ENCODE measurements at regions not wholly inside any gene's neighbourhood (a gene's known extent, or its start where the extent isn't known, plus 50 kb on each side); places are given as distances from the start of the nearest gene placed in this dataset.
A peak's percentile ranks its signal among the peaks of the same experiment; 100 is the strongest.

DNA sequence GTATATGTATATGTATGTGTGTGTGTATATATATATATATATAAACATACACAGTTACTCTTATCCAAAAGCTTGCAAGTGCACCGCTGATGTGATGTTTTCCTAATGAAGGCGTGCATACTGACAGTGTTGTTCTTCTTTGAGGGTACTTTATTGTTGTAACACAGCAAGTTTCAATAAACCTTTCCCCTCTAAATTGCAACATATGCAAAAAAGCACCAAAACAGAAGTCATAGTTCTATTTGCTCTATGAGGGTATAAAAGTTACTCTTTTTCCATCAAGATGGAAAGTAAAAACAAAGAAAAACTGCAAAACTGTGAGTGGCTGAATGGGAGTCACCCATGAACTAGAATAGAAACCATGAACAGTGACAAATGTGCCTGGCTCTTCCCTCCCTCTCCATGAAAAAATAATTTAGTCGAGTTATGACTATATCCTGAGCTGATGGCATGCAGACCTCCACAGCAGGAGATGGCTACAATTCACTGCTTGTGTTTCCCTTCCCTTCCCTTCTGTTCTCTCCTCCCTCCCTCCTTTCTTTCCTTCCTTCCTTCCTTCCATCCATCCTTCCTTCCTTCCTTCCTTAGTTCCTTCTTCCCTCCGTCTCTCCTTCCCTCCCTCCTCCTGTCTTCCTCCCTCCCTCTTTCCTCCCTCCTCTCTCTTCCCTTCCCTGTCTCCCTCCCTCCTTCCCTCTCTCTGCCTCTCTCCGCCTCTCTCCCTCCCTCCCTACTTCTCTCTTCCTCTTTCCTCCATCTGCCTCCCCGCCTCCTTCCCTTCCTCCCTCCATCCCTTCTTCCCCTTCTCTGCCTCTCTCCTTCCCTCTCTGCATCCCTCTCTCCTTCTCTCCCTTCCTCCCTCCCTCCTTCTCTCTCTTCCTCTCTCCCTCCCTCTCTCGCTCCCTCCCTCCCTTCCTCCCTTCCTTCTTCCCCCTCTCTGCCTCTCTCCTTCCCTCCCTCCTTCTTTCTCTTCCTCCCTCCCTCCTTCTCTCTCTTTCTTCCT lies 220.7 kb upstream of the POU3F1 start:
- DNase-seq (no peak), ATAC-seq (no peak)
- POLR2A ChIA-PET, result no interaction called here
- intact Hi-C loops (cut with micrococcal nuclease), result no loop called here
- Histone ChIP-seq H3K27me3 (ENCODE audit: control insufficient read depth in 2 of 2, insufficient read depth in 2 of 2, low read length in 2 of 2) (no peaks in the 10 kb centered on the region), H3K4me3 (ENCODE audit: low read length) (no peak overlapping the region), H3K36me3 (ENCODE audit: control insufficient read depth in 2 of 3, insufficient read depth in 3 of 3, low read length in 3 of 3) (no peaks in the 10 kb centered on the region), H3K27ac (ENCODE audit: low read depth, low read length) (no peak overlapping the region), H3K9me3 (ENCODE audit: control insufficient read depth in 2 of 3, low read length in 3 of 3) (no peaks in the 10 kb centered on the region), H3K4me1 (ENCODE audit: control insufficient read depth in 2 of 2, insufficient read depth in 2 of 2, low read length in 2 of 2) (no peaks in the 10 kb centered on the region)
- Mint-ChIP-seq H3K27ac (no peak overlapping the region), H3K36me3 (no peaks in the 10 kb centered on the region), H3K4me1 (peaks cover 0 to 1% (median 0%) of the 10 kb centered on the region in 7 donors), H3K4me3 (no peak overlapping the region), H3K27me3 (peaks cover 19 to 38% (median 31%) of the 10 kb centered on the region in 5 donors), H3K9me3 (no peaks in the 10 kb centered on the region)
- CTCF ChIA-PET, result no interaction called here

DNA sequence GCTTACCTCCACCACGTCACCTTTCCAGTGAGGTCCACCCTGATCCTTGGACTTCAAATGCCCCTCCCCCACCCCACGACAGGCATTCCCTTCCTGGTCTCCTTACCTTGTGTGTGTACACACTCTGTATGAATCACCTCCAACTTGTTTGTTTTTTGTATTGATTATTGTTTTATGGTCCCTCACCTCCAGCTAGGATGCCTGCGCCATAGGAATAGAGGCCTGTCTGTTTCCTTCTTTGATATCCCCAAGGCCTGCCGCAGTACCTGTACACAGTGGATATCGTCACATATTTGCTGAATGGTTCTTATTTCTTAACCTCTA lies 219.6 kb upstream of the POU3F1 start:
- H3K27me3 ChIP-seq (ENCODE audit: control insufficient read depth in 2 of 2, insufficient read depth in 2 of 2, low read length in 2 of 2), result no peaks in the 10 kb centered on the region
- H3K4me1 Mint-ChIP-seq, result peaks cover 0 to 1% (median 0%) of the 10 kb centered on the region in 7 donors
- H3K4me1 ChIP-seq (ENCODE audit: control insufficient read depth in 2 of 2, insufficient read depth in 2 of 2, low read length in 2 of 2), result no peaks in the 10 kb centered on the region
- H3K27me3 Mint-ChIP-seq, result peaks cover 12 to 27% (median 25%) of the 10 kb centered on the region in 5 donors
- H3K4me3 Mint-ChIP-seq, result no peak overlapping the region
- H3K4me3 ChIP-seq (ENCODE audit: low read length), result no peak overlapping the region
- ATAC-seq, result no peak
- no peak overlapping the region for H3K27ac Mint-ChIP-seq
- no peaks in the 10 kb centered on the region for H3K36me3 Mint-ChIP-seq
- no peak overlapping the region for H3K27ac ChIP-seq (ENCODE audit: low read depth, low read length)
- H3K9me3 ChIP-seq (ENCODE audit: control insufficient read depth in 2 of 3, low read length in 3 of 3), result no peaks in the 10 kb centered on the region
- intact Hi-C loops (cut with micrococcal nuclease), result no loop called here
- no peak for DNase-seq
- H3K36me3 ChIP-seq (ENCODE audit: control insufficient read depth in 2 of 3, insufficient read depth in 3 of 3, low read length in 3 of 3), result no peaks in the 10 kb centered on the region
- POLR2A ChIA-PET, result no interaction called here
- CTCF ChIA-PET, result no interaction called here
- H3K9me3 Mint-ChIP-seq, result no peaks in the 10 kb centered on the region

DNA sequence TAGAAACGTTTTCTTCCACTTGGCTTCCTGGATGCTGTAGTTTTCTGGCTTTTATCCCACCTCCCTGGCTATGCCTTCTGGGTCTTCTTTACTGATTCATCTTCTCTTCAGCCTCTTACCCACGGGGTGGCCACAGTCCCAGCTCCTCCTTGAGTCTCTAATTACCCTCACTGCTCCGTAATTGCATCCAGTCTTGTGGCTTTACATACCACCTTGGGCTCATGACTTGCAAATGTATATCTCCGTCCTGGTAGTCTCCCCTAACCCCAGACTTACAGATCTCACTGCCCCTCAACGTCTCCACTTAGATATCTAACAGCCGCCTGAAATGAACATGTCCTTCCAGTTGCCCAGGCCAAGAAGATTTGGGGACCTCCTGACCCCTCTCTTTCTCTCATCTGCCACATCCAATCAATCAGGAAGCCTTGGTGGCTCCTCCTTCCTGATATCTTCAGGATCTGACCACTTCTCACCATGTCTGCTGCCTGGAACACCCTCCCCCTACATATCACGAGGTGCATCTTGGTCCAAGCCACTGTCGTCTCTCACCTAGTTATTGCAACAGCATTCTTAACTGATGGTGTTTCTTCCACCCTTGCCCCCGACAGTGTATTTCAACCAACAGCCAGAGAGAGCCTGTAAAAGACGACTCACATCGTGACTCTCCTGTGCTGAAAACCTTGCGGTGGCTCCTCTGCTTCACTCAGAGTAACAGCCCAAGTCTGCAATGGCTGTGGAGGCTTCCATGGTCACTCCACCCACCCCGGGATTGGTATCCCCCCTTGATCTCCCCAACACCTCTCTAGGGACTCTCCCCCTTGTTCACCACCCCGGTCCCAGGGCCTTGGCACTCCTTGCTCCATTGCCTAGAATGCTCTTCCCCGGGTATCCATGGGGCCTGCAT lies 219.0 kb upstream of the POU3F1 start:
- Mint-ChIP-seq H3K27me3 (peaks cover 11 to 30% (median 24%) of the 10 kb centered on the region in 5 donors), H3K27ac (no peak overlapping the region), H3K9me3 (no peaks in the 10 kb centered on the region), H3K4me3 (no peak overlapping the region), H3K4me1 (no peaks in the 10 kb centered on the region), H3K36me3 (no peaks in the 10 kb centered on the region)
- POLR2A ChIA-PET, result no interaction called here
- Histone ChIP-seq H3K4me3 (ENCODE audit: low read length) (no peak overlapping the region), H3K9me3 (ENCODE audit: control insufficient read depth in 2 of 3, low read length in 3 of 3) (no peaks in the 10 kb centered on the region), H3K27ac (ENCODE audit: low read depth, low read length) (no peak overlapping the region), H3K27me3 (ENCODE audit: control insufficient read depth in 2 of 2, insufficient read depth in 2 of 2, low read length in 2 of 2) (no peaks in the 10 kb centered on the region), H3K36me3 (ENCODE audit: control insufficient read depth in 2 of 3, insufficient read depth in 3 of 3, low read length in 3 of 3) (no peaks in the 10 kb centered on the region), H3K4me1 (ENCODE audit: control insufficient read depth in 2 of 2, insufficient read depth in 2 of 2, low read length in 2 of 2) (no peaks in the 10 kb centered on the region)
- DNase-seq (no peak), ATAC-seq (no peak)
- CTCF ChIA-PET, result no interaction called here
- intact Hi-C loops (cut with micrococcal nuclease), result no loop called here

DNA sequence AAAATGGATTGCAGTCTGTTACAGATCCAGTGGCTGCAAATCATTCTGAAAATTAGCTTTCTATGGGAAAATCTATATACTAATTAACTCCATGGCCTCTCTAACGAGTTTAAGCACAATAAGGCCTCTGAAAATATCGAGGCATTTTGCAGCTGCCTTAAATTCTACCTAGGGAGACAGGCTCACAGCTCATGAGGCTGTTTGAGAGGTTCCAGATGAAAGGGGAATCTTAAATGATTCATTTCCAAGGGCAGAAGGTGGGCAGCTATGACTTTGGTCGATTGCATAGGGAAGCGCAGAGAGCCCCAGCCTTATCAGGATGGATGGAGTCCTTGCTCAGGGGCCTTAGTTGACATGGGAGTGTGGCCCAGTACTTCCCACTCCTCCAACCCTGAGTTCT lies 216.8 kb upstream of the POU3F1 start:
- ChIA-PET CTCF (no interaction called here), POLR2A (no interaction called here)
- DNase-seq (no peak), ATAC-seq (no peak)
- Mint-ChIP-seq H3K9me3 (peaks cover 0 to 7% (median 0%) of the 10 kb centered on the region in 11 donors), H3K27me3 (peaks cover 11 to 28% (median 18%) of the 10 kb centered on the region in 5 donors), H3K4me1 (no peaks in the 10 kb centered on the region), H3K4me3 (no peak overlapping the region), H3K27ac (no peak overlapping the region), H3K36me3 (no peaks in the 10 kb centered on the region)
- Histone ChIP-seq H3K27me3 (ENCODE audit: control insufficient read depth in 2 of 2, insufficient read depth in 2 of 2, low read length in 2 of 2) (no peaks in the 10 kb centered on the region), H3K27ac (ENCODE audit: low read depth, low read length) (no peak overlapping the region), H3K9me3 (ENCODE audit: control insufficient read depth in 2 of 3, low read length in 3 of 3) (no peaks in the 10 kb centered on the region), H3K4me3 (ENCODE audit: low read length) (no peak overlapping the region), H3K4me1 (ENCODE audit: control insufficient read depth in 2 of 2, insufficient read depth in 2 of 2, low read length in 2 of 2) (no peaks in the 10 kb centered on the region), H3K36me3 (ENCODE audit: control insufficient read depth in 2 of 3, insufficient read depth in 3 of 3, low read length in 3 of 3) (no peaks in the 10 kb centered on the region)
- intact Hi-C loops (cut with micrococcal nuclease), result no loop called here

DNA sequence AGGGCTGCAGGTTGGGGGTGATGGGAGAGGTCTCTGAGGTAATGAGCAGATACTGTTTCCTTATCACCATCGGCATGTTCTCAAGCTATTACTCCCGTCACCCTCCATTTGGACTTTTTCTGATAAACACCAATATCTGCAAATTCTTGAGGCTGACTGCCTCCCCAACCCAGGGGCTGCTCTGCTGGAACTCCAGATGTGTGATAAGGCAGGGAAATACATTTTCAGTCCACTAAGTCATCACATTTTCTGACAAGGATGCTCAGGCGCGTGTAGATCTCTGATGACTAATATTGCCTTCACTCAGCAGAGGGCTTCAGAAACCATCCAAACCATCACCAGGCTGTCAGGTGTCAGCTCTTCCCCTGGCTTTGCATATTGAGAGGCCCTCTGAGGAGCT lies 215.0 kb upstream of the POU3F1 start:
- Mint-ChIP-seq H3K4me1 (no peaks in the 10 kb centered on the region), H3K36me3 (no peaks in the 10 kb centered on the region), H3K4me3 (no peak overlapping the region), H3K27ac (no peak overlapping the region), H3K27me3 (peaks cover 6 to 27% (median 19%) of the 10 kb centered on the region in 5 donors), H3K9me3 (peaks cover 0 to 7% (median 0%) of the 10 kb centered on the region in 11 donors)
- no peaks in the 10 kb centered on the region for H3K9me3 ChIP-seq (ENCODE audit: control insufficient read depth in 2 of 3, low read length in 3 of 3)
- H3K4me1 ChIP-seq (ENCODE audit: control insufficient read depth in 2 of 2, insufficient read depth in 2 of 2, low read length in 2 of 2), result no peaks in the 10 kb centered on the region
- DNase-seq, result no peak
- H3K4me3 ChIP-seq (ENCODE audit: low read length), result no peak overlapping the region
- H3K27me3 ChIP-seq (ENCODE audit: control insufficient read depth in 2 of 2, insufficient read depth in 2 of 2, low read length in 2 of 2), result no peaks in the 10 kb centered on the region
- no peaks in the 10 kb centered on the region for H3K36me3 ChIP-seq (ENCODE audit: control insufficient read depth in 2 of 3, insufficient read depth in 3 of 3, low read length in 3 of 3)
- intact Hi-C loops (cut with micrococcal nuclease), result no loop called here
- ChIA-PET CTCF (no interaction called here), POLR2A (no interaction called here)
- ATAC-seq, result no peak
- H3K27ac ChIP-seq (ENCODE audit: low read depth, low read length), result no peak overlapping the region

DNA sequence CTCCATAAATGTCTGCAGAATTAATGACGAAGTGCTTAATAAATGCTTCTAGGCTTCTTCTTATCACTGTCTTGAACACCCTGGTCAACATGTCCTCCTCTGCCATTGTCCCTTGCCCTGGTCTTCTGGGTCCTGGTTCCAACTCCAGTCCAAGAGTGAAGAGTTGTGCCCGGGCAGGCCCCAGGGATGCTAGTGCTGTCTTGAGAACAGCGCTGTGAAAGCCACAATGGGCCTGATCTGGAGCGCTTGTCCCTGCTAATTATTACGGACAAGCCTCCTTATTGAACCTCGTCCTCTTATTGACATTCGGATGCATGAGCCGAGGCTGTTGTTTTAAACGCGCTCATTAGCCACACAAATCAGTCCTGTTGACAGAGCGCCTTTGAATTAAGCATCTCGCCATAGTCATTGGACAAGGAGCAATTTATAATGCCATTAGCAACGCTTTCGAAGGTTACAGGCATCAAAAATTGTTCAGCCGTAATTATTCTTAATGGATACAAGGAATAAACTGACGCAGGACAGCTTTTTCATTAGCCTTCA lies 211.6 kb upstream of the POU3F1 start:
- H3K4me3 ChIP-seq (ENCODE audit: low read length), result no peak overlapping the region
- peaks cover 0 to 7% (median 0%) of the 10 kb centered on the region in 11 donors for H3K9me3 Mint-ChIP-seq
- no peak overlapping the region for H3K27ac ChIP-seq (ENCODE audit: low read depth, low read length)
- peaks cover 0 to 4% (median 0%) of the 10 kb centered on the region in 7 donors for H3K4me1 Mint-ChIP-seq
- H3K4me3 Mint-ChIP-seq, result no peak overlapping the region
- H3K27me3 ChIP-seq (ENCODE audit: control insufficient read depth in 2 of 2, insufficient read depth in 2 of 2, low read length in 2 of 2), result no peaks in the 10 kb centered on the region
- no peaks in the 10 kb centered on the region for H3K36me3 ChIP-seq (ENCODE audit: control insufficient read depth in 2 of 3, insufficient read depth in 3 of 3, low read length in 3 of 3)
- ChIA-PET CTCF (no interaction called here), POLR2A (no interaction called here)
- no peak for ATAC-seq
- no peak for DNase-seq
- H3K4me1 ChIP-seq (ENCODE audit: control insufficient read depth in 2 of 2, insufficient read depth in 2 of 2, low read length in 2 of 2), result no peaks in the 10 kb centered on the region
- H3K27ac Mint-ChIP-seq, result peak overlapping the region in 1 of 9 donors; percentile 80
- H3K27me3 Mint-ChIP-seq, result peaks cover 6 to 38% (median 16%) of the 10 kb centered on the region in 5 donors
- H3K9me3 ChIP-seq (ENCODE audit: control insufficient read depth in 2 of 3, low read length in 3 of 3), result no peaks in the 10 kb centered on the region
- H3K36me3 Mint-ChIP-seq, result no peaks in the 10 kb centered on the region
- intact Hi-C loops (cut with micrococcal nuclease), result no loop called here
